Adrenal gland (tissue), 9 donors: ENCODE measurements at regions not wholly inside any gene's neighbourhood (a gene's known extent, or its start where the extent isn't known, plus 50 kb on each side); places are given as distances from the start of the nearest gene placed in this dataset.

Experiments
- DNase-seq, 7 donors: peaks; one replicate each; pipeline ENCODE4 v3.0.0-alpha.2; 2019 to 2020
- H3K27ac ChIP-seq, 5 donors: fragments of 200-600 bp; sonication (generic) in 4 of 5; 1 replicate in 3 of 5; 2 replicates in 2 of 5; pipeline versions ENCODE4 v1.5.1 to v1.8.0; 2016 to 2020; ENCODE audit warnings: mild to moderate bottlenecking in 1 of 5
- H3K27me3 ChIP-seq: fragments of 200-600 bp; 2 replicates; pipeline ENCODE4 v1.8.0; 2021
- H3K36me3 ChIP-seq, 2 donors: fragments of 200-600 bp; replicated peaks in 1 of 2; 1 replicate in 1 of 2; 2 replicates in 1 of 2; pipeline versions ENCODE4 v1.5.1 to v1.8.0; 2018 to 2022
- H3K4me1 ChIP-seq, 2 donors: fragments of 200-600 bp; replicated peaks in 1 of 2; 1 replicate in 1 of 2; 2 replicates in 1 of 2; pipeline versions ENCODE4 v1.5.1 to v1.8.0; 2018 to 2021
- H3K4me3 ChIP-seq, 4 donors: fragments of 200-600 bp; sonication (generic) in 3 of 4; one replicate each; pipeline ENCODE4 v1.5.1; 2016 to 2018
- H3K9me3 ChIP-seq, 3 donors: fragments of 200-600 bp; sonication (generic) in 1 of 3; replicated peaks in 1 of 3; 1 replicate in 2 of 3; 2 replicates in 1 of 3; pipeline versions ENCODE4 v1.5.1 to v1.8.0; 2016 to 2021
- POLR2A ChIP-seq, 2 donors: fragments of 450-650 bp; IDR thresholded peaks; one replicate each; pipeline ENCODE4 v1.6.1; 2017; ENCODE audit warnings: antibody characterized with exemption in 2 of 2, mild to moderate bottlenecking in 2 of 2, moderate library complexity in 1 of 2
- WGBS, 4 donors: extraction: QIAGEN DNeasy Blood & Tissue Kit in 2 of 4; methylation state at CpG; one replicate each; pipeline versions ENCODE4 v1.1.5 to v1.1.7; 2013 to 2017; 5-methylcytosine and 5-hydroxymethylcytosine counted together
- intact Hi-C, 2 donors: fragments of 100-400 bp; cut with DNase I; formaldehyde crosslinking; loops; one replicate each; pipeline versions ENCODE4 v1.14.1 to v1.15.0; 2022 to 2023
- TF ChIP-seq, protein P1 (sequence below), 6 experiments: fragments of 450-650 bp in 4 of 6; fragments of 200-600 bp in 2 of 6; sonication (generic) in 1 of 6; IDR thresholded peaks; 1 replicate in 5 of 6; 2 replicates in 1 of 6; pipeline versions ENCODE4 v1.5.1 to v1.8.0; 2016 to 2021; ENCODE audit warnings: antibody characterized with exemption in 6 of 6, mild to moderate bottlenecking in 2 of 6, moderate library complexity in 1 of 6
- donor health status: healthy with polysubstance abuse.
- donor health status: Bipolar disorder and iron deficiency.
- donor health status: DM: yes; HTN: yes; CAD: no.
- donor health status: DM: no; HTN: no; CAD: no.
- donor health status: DM: no; HTN: no; CAD: no.

DNA sequence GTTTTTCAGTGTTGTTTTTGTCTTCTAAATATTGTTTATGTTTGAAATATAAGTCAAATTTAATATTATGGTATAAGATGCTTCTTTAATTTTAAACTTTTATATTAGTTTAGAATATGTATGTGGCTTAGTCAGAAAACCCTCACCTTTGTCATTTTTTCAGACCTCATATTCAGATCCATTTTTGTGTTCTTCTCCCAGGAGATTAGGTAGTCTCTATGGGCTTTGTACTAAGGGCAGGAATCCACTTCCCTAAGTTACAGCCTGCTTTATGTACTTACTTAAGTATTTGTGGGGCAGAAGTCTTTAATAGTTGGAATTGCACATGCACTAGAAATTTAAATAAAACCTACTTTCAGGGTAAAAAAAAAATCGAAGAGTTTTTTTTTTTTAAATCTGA is 63.5 kb upstream of the TENM3 start:
- intact Hi-C loops, result no loop called here
- TF ChIP-seq POLR2A (IDR thresholded peaks at IDR 0.05), result no peak
- TF ChIP-seq, protein P1, sequence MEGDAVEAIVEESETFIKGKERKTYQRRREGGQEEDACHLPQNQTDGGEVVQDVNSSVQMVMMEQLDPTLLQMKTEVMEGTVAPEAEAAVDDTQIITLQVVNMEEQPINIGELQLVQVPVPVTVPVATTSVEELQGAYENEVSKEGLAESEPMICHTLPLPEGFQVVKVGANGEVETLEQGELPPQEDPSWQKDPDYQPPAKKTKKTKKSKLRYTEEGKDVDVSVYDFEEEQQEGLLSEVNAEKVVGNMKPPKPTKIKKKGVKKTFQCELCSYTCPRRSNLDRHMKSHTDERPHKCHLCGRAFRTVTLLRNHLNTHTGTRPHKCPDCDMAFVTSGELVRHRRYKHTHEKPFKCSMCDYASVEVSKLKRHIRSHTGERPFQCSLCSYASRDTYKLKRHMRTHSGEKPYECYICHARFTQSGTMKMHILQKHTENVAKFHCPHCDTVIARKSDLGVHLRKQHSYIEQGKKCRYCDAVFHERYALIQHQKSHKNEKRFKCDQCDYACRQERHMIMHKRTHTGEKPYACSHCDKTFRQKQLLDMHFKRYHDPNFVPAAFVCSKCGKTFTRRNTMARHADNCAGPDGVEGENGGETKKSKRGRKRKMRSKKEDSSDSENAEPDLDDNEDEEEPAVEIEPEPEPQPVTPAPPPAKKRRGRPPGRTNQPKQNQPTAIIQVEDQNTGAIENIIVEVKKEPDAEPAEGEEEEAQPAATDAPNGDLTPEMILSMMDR (IDR thresholded peaks at IDR 0.05), result no peak
- no peaks in the 10 kb centered on the region for H3K27me3 ChIP-seq
- no peaks in the 10 kb centered on the region for H3K36me3 ChIP-seq
- H3K4me1 ChIP-seq, result no peaks in the 10 kb centered on the region
- H3K9me3 ChIP-seq, result no peaks in the 10 kb centered on the region
- DNase-seq, result no peak
- no peak overlapping the region for H3K4me3 ChIP-seq
- no peak overlapping the region for H3K27ac ChIP-seq
- 67 to 82% (median 69%) methylated on average over 1 of the region's 1 CpG for WGBS, 4 donors

- peaks cover 0 to 4% of the 10 kb centered on the region in 2 donors for H3K4me1 ChIP-seq
- no peaks in the 10 kb centered on the region for H3K36me3 ChIP-seq
- 83 to 87% (median 87%) methylated on average over 6 of the region's 6 CpGs for WGBS, 4 donors
- H3K27ac ChIP-seq, result no peak overlapping the region
- no peaks in the 10 kb centered on the region for H3K9me3 ChIP-seq
- no peaks in the 10 kb centered on the region for H3K27me3 ChIP-seq
- no peak overlapping the region for H3K4me3 ChIP-seq
- intact Hi-C loops, result no loop called here
- no peak for DNase-seq
- TF ChIP-seq POLR2A (IDR thresholded peaks at IDR 0.05), result no peak
- TF ChIP-seq, protein P1 (IDR thresholded peaks at IDR 0.05), result no peak
Measured at GRCh38 chr4:182185491-182185890, 57.7 kb upstream of the TENM3 start.

DNA sequence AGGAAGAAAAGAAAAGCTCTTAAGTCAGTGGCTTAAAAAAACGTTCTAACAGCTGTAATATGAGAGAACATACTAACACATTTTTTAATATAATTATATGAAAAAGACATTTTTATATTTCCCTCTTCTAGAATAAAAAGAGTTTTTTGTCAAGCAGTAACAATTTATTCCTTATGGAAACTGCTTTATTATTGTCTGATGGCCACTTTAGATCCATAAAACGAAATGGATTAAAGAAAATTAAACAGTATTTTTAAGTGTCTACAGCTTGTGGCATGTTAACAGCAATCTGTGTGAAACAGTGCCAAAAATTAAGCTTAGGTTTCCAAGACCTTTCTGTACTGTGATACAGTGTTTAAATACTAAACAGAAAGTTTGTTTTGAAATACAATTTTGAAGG is 55.5 kb upstream of the TENM3 start:
- WGBS, 4 donors, result 52 to 56% (median 54%) methylated on average over 2 of the region's 2 CpGs
- H3K4me1 ChIP-seq, result peaks cover 0 to 4% of the 10 kb centered on the region in 2 donors
- no peak overlapping the region for H3K27ac ChIP-seq
- intact Hi-C loops, result no loop called here
- H3K27me3 ChIP-seq, result no peaks in the 10 kb centered on the region
- no peak overlapping the region for H3K4me3 ChIP-seq
- H3K36me3 ChIP-seq, result no peaks in the 10 kb centered on the region
- TF ChIP-seq POLR2A (IDR thresholded peaks at IDR 0.05), result no peak
- TF ChIP-seq, protein P1 (IDR thresholded peaks at IDR 0.05), result no peak
- DNase-seq, result no peak
- H3K9me3 ChIP-seq, result no peaks in the 10 kb centered on the region

DNA sequence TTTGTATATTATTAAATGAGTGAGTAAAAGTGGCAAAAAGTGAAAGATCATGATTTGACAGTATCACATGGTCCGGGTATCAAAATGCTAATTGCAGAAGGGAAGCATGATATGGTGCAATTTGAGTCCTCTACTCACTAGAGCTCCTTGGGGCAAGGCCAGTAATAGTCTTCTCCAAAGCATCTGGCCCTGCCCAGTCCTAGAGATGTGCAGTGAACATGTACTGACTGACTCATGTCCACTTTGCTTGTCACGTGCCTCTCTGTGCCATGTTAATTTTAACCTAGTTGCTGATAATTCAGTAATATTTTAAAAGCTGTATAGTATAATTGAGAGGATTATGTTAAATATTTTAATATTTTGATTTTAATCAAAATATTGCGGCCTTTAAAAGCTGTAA is 54.6 kb upstream of the TENM3 start:
- Histone ChIP-seq H3K4me1 (peaks cover 0 to 4% of the 10 kb centered on the region in 2 donors), H3K27me3 (no peaks in the 10 kb centered on the region), H3K36me3 (no peaks in the 10 kb centered on the region), H3K4me3 (no peak overlapping the region), H3K27ac (no peak overlapping the region), H3K9me3 (no peaks in the 10 kb centered on the region)
- TF ChIP-seq, protein P1 (IDR thresholded peaks at IDR 0.05), result no peak
- no peak for TF ChIP-seq POLR2A (IDR thresholded peaks at IDR 0.05)
- intact Hi-C loops, result no loop called here
- 78 to 84% (median 83%) methylated on average over 3 of the region's 3 CpGs for WGBS, 4 donors
- DNase-seq, result no peak
